A673 (cell line): ENCODE measurements at regions not wholly inside any gene's neighbourhood (a gene's known extent, or its start where the extent isn't known, plus 50 kb on each side); places are given as distances from the start of the nearest gene placed in this dataset.

Source experiments
- BruUV-seq: library from RNA; stranded (reverse); fragments of 400-500 nt; replicated peaks from 2 replicates; lab custom pipeline; 2021; lab: Mats Ljungman, UMichigan
- CTCF ChIA-PET: fragments of 300-600 bp; sonication (Branson Sonifier 250); formaldehyde crosslinking; loops from one replicate; lab custom pipeline; 2022; ENCODE audit warnings: antibody characterized with exemption; lab: Charles Lee
- POLR2A ChIA-PET: fragments of 300-600 bp; sonication (Branson Sonifier 250); formaldehyde crosslinking; loops from one replicate; lab custom pipeline; 2022; ENCODE audit warnings: antibody characterized with exemption; ENCODE audit not compliant: low non-redundant PET; lab: Charles Lee
- DNase-seq: peaks from one replicate; pipeline ENCODE4 v3.0.0-alpha.2; 2015; ENCODE audit warnings: low spot score
- H3K27ac ChIP-seq: fragments of 200-600 bp; sonication (generic); 2 replicates; pipeline ENCODE4 v1.5.1; 2016; ENCODE audit warnings: mixed run types, low read depth, mild to moderate bottlenecking, mixed read lengths, antibody characterized with exemption, low read length; ENCODE audit not compliant: poor library complexity, severe bottlenecking
- H3K27me3 ChIP-seq: fragments of 200-600 bp; sonication (generic); replicated peaks from 2 replicates; pipeline ENCODE4 v1.6.1; 2017; ENCODE audit warnings: mixed run types, low read depth, mild to moderate bottlenecking, mixed read lengths, antibody characterized with exemption, low read length; ENCODE audit not compliant: insufficient read depth, poor library complexity
- H3K36me3 ChIP-seq: fragments of 200-600 bp; sonication (generic); 2 replicates; pipeline ENCODE4 v1.6.1; 2016; ENCODE audit warnings: mixed run types, mild to moderate bottlenecking, mixed read lengths, antibody characterized with exemption, low read length; ENCODE audit not compliant: insufficient read depth, poor library complexity, severe bottlenecking
- H3K4me1 ChIP-seq: fragments of 200-600 bp; sonication (generic); 2 replicates; pipeline ENCODE4 v1.6.1; 2017; ENCODE audit warnings: mixed run types, mild to moderate bottlenecking, mixed read lengths, antibody characterized with exemption, low read length; ENCODE audit not compliant: insufficient read depth, poor library complexity, severe bottlenecking
- H3K4me3 ChIP-seq: fragments of 200-600 bp; sonication (generic); 2 replicates; pipeline ENCODE4 v1.5.1; 2016; ENCODE audit warnings: low read depth, mixed run types, mild to moderate bottlenecking, mixed read lengths, low read length; ENCODE audit not compliant: poor library complexity, severe bottlenecking
- H3K9me3 ChIP-seq: fragments of 200-600 bp; sonication (generic); 2 replicates; pipeline ENCODE4 v1.6.1; 2016; ENCODE audit warnings: mixed run types, low read depth, mild to moderate bottlenecking, mixed read lengths, antibody characterized with exemption, low read length; ENCODE audit not compliant: poor library complexity, severe bottlenecking
- EZH2 ChIP-seq: fragments of 200-600 bp; sonication (generic); IDR thresholded peaks from 2 replicates; pipeline ENCODE4 v1.6.1; 2017; ENCODE audit warnings: borderline replicate concordance, low read depth, mild to moderate bottlenecking, mixed read lengths, antibody characterized with exemption, low read length; ENCODE audit not compliant: poor library complexity, severe bottlenecking
- intact Hi-C: fragments of 100-400 bp; cut with micrococcal nuclease; formaldehyde crosslinking; loops from one replicate; pipeline ENCODE4 v1.10.0; 2022; ENCODE audit not compliant: unreplicated experiment
- TF ChIP-seq, protein P1 (sequence below): fragments of 300-800, 200-600 bp; sonication (generic); conservative IDR thresholded peaks from 2 replicates; pipeline ENCODE4 v1.5.1; 2017; ENCODE audit warnings: low read depth, mild to moderate bottlenecking, antibody characterized with exemption, low read length, moderate library complexity, mixed read lengths

DNA sequence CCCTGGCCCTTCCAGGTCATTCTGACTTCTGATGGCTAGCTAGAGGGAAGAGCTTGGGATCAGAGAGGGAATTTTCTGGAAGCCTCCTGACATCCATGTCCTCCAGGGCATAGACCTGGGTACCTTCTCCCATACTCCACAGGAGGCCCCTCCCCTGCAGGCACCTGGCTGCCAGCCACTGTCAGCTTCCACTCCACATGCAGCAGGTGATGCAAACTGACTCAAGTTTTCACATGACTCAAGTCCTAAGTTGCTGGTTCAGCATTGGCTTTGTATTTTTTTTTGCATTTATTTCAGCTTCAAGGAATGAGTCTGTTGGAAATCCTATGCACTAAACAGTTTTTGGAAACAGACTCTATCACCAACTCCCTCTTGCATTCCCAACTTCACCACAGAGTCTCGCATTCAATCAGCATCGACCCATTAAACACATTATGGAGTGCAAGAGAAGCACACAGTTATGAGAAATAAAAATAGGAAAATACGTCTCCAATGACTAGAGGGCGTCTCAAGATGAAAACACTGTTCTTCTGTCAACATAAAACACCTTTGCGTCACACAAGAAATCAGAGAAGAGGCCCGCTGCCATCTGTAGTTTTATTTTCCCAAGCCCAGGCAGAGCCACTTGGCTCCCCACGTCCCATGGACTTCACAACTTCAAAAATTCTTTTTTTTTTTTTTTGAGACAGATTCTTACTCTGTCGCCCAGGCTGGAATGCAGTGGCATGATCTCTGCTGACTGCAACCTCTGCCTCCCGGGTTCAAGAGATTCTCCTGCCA is 362.6 kb upstream of the MGMT start:
- no peaks in the 10 kb centered on the region for H3K9me3 ChIP-seq
- H3K4me3 ChIP-seq = no peak overlapping the region
- no peaks in the 10 kb centered on the region for H3K27me3 ChIP-seq
- CTCF ChIA-PET = no interaction called here
- no peak overlapping the region for H3K27ac ChIP-seq
- DNase-seq = no peak
- H3K36me3 ChIP-seq = no peaks in the 10 kb centered on the region
- intact Hi-C loops = no loop called here
- no TSS peak for BruUV-seq
- TF ChIP-seq EZH2 = no peak
- TF ChIP-seq, protein P1, sequence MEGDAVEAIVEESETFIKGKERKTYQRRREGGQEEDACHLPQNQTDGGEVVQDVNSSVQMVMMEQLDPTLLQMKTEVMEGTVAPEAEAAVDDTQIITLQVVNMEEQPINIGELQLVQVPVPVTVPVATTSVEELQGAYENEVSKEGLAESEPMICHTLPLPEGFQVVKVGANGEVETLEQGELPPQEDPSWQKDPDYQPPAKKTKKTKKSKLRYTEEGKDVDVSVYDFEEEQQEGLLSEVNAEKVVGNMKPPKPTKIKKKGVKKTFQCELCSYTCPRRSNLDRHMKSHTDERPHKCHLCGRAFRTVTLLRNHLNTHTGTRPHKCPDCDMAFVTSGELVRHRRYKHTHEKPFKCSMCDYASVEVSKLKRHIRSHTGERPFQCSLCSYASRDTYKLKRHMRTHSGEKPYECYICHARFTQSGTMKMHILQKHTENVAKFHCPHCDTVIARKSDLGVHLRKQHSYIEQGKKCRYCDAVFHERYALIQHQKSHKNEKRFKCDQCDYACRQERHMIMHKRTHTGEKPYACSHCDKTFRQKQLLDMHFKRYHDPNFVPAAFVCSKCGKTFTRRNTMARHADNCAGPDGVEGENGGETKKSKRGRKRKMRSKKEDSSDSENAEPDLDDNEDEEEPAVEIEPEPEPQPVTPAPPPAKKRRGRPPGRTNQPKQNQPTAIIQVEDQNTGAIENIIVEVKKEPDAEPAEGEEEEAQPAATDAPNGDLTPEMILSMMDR = no peak
- peaks cover 4% of the 10 kb centered on the region for H3K4me1 ChIP-seq
- POLR2A ChIA-PET = no interaction called here

DNA sequence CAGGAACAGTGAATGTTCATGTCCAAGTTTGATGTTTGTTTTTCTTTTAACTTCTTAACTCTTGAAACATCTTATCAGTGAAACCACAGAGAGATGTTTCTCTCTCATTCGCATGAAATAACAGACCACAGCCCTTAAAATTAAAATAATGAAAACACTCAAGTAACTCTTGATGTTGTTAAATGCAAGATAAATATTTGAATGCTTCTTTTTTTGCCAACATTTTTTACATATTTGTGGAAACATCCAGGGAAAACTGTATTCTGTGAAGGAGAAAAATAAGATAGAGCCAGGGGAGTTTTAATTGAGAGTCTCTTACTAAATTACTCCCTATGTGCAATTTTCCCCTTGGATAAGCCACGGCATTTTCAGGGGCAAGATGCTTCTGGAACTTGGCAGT is 361.8 kb upstream of the MGMT start:
- DNase-seq = no peak
- no peaks in the 10 kb centered on the region for H3K36me3 ChIP-seq
- no TSS peak for BruUV-seq
- TF ChIP-seq, protein P1 = no peak
- TF ChIP-seq EZH2 = no peak
- no peaks in the 10 kb centered on the region for H3K27me3 ChIP-seq
- ChIA-PET POLR2A (no interaction called here), CTCF (no interaction called here)
- no peak overlapping the region for H3K27ac ChIP-seq
- H3K4me3 ChIP-seq = no peak overlapping the region
- H3K4me1 ChIP-seq = peaks cover 4% of the 10 kb centered on the region
- intact Hi-C loops = no loop called here
- no peaks in the 10 kb centered on the region for H3K9me3 ChIP-seq

DNA sequence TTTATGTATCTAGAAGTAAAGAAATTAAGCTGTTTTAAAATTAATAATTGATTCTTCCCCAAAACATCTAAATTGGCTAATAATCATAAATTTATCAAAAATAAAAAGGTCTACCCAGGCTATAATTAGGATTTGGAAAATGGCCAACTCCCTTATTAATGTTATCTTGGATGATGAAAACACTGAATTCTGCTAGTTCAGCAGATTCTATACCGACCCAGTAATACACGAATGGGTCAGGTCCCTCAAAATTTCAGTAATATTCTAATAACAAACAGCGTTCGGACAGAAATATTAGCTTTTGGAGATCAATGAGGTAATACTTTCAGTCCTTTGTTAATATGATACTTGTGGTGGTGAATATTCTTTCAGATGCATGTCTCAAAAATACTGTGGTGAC is 360.7 kb upstream of the MGMT start:
- CTCF ChIA-PET = no interaction called here
- no peaks in the 10 kb centered on the region for H3K36me3 ChIP-seq
- no peaks in the 10 kb centered on the region for H3K4me1 ChIP-seq
- intact Hi-C loops = no loop called here
- BruUV-seq = no TSS peak
- H3K9me3 ChIP-seq = no peaks in the 10 kb centered on the region
- TF ChIP-seq, protein P1 = no peak
- no peak for TF ChIP-seq EZH2
- no peak for DNase-seq
- no peak overlapping the region for H3K4me3 ChIP-seq
- H3K27ac ChIP-seq = no peak overlapping the region
- no peaks in the 10 kb centered on the region for H3K27me3 ChIP-seq
- POLR2A ChIA-PET = no interaction called here
